DND-41 (cell line): ENCODE measurements at regions not wholly inside any gene's neighbourhood (a gene's known extent, or its start where the extent isn't known, plus 50 kb on each side); places are given as distances from the start of the nearest gene placed in this dataset.

Experiments
- CTCF ChIP-seq: IDR thresholded peaks from 2 replicates; pipeline ENCODE4 v1.5.1; 2012; ENCODE audit warnings: borderline replicate concordance, low read length, moderate library complexity, mild to moderate bottlenecking; ENCODE audit not compliant: poor library complexity, severe bottlenecking; ENCODE audit errors: extremely low read depth
- EZH2 ChIP-seq: IDR thresholded peaks from 3 replicates; pipeline ENCODE4 v1.6.1; 2012; ENCODE audit warnings: borderline replicate concordance, low read depth, mild to moderate bottlenecking, moderate library complexity, low read length, inconsistent platforms; ENCODE audit not compliant: severe bottlenecking

- TF ChIP-seq CTCF, result no peak
- TF ChIP-seq EZH2, result no peak
These were observed 112.5 kb upstream of the SELENOP start for GRCh38 chr5:42924226-42924625.
